SK-N-SH treated with all-trans-retinoic acid at 6 μM for 48 hours (cell line): ENCODE measurements at regions not wholly inside any gene's neighbourhood (a gene's known extent, or its start where the extent isn't known, plus 50 kb on each side); places are given as distances from the start of the nearest gene placed in this dataset.

Source experiments
- ARNTL ChIP-seq: fragments of 450-650 bp; formaldehyde crosslinking; IDR thresholded peaks from 2 replicates; pipeline ENCODE4 v1.5.0; 2020; ENCODE audit warnings: low read depth, mild to moderate bottlenecking, moderate library complexity, borderline replicate concordance
- CSRNP3 ChIP-seq: fragments of 250-450 bp; sonication (Bioruptor Pico); IDR thresholded peaks from 2 replicates; pipeline ENCODE4 v1.5.1; 2021; ENCODE audit warnings: mild to moderate bottlenecking, moderate library complexity

GRCh38 chr10:112054516-112054915, 129.0 kb downstream of the GPAM start:
- no peak for TF ChIP-seq ARNTL (CRISPR knock-in tag)
- TF ChIP-seq CSRNP3 (CRISPR knock-in tag): no peak
